HG03095 (cell line): ENCODE measurements at regions not wholly inside any gene's neighbourhood (a gene's known extent, or its start where the extent isn't known, plus 50 kb on each side); places are given as distances from the start of the nearest gene placed in this dataset.
"Not testable (repeated sequence)": the region's sequence is repeated elsewhere in the genome, so short reads cannot be mapped to it uniquely, and the experiment has no call there.

Experiments used
- ATAC-seq: cut with Tn5 transposase; IDR thresholded peaks from one replicate; pipeline ENCODE4 v1.9.1; 2021; ENCODE audit warnings: moderate library complexity; ENCODE audit not compliant: unreplicated experiment

GRCh38 chr11:25741886-25742285 lies 590.0 kb upstream of the ANO3 start:
- no peak for ATAC-seq

- ATAC-seq = no peak
Measured at GRCh38 chr11:25742800-25743199, 589.1 kb upstream of the ANO3 start.

DNA sequence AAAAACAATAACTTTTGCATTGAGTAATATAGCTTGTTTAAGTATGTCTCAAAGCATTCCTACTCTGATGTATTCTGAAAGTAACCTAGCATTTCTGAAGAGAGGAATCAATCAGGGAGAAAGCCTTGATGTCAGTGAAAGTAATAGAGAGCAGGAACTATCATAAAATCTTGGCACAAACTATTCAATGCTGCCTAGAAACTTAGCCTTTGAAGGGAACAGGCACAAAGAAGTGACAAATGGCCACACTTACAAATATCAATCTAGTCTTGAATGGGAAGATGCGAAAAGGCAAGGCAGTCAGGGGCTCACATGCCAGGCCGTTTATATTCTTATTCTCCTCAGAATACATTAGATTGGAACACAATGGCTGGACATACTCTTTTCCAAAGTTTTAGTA lies 576.5 kb upstream of the ANO3 start:
- no peak for ATAC-seq

DNA sequence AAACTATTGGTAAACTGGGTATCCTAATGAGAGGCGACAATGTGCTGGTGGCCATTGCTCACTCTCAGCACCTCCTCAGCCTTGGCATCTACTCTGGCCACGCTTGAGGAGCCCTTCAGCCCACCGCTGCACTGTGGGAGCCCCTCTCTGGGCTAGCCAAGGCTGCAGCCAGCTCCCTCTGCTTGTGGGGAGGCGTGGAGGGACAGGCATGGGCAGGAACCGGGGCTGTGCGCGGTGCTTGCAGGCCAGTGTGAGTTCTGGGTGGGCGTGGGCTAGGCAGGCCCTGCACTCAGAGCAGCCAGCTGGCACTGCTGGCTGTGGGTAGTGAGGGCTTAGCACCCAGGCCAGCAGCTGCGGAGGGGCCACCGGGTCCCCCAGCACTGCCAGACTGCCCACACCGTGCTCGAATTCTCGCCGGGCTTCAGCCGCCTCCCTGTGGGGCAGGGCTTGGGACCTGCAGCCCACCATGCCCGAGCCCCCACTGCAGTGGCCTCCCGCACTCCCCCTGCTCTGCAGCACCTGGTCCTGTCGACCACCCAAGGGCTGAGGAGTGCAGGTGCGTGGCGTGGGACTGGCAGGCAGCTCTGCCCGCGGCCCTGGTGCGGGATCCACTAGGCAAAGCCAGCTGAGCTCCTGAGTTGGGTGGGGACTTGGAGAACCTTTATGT lies 575.9 kb upstream of the ANO3 start:
- no peak for ATAC-seq

DNA sequence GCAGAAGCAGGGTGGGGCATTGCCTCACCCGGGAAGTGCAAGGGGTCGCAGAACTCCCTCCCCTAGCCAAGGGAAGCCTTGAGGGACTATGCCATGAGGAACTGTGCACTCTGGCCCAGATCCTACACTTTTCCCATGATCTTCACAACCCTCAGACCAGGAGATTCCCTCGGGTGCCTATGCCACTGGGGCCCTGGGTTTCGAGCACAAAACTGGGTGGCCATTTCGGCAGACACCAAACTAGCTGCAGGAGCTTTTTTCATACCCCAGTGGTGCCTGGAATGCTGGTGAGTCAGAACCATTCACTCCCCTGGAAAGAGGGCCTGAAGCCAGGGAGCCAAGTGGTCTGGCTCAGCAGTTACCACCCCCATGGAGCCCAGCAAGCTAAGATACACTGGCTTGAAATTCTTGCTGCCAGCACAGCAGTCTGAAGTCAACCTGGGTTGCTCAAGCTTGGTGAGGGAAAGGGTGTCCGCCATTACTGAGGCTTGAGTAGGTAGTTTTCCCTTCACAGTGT lies 573.7 kb upstream of the ANO3 start:
- no peak for ATAC-seq

DNA sequence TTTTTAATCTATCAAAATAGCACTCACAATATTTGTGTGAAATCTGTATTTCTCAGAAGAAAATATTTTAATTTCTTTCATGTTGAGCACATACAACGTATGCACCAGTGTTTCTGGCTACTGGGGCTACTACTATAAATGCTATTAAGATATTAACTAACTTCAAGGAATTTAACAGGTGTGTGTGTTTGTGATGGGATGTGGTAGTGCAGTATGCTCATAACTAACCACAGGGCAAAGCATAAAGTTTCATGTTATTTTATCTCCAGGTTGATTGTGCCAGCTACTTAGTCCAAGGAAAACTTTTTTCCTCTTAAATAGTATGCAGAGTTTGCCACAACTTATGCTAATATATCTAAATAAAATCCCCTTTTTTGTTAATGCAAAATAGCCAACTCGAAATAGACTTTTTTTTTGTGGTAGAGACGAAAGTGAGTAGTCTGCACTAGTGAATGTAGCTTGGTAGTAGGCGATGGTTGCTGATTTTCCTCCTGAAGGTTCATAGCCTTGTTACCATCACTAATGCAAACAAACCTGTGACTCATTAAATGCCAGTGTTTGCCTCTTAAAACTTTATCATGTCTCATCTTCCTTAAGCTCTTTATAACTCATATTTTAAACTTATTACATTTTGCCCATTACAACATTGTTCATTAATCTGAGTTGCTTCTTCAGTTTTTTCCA lies 565.5 kb upstream of the ANO3 start:
- no peak for ATAC-seq

- no peak for ATAC-seq
Measured at GRCh38 chr11:25769287-25769686, 562.6 kb upstream of the ANO3 start.

DNA sequence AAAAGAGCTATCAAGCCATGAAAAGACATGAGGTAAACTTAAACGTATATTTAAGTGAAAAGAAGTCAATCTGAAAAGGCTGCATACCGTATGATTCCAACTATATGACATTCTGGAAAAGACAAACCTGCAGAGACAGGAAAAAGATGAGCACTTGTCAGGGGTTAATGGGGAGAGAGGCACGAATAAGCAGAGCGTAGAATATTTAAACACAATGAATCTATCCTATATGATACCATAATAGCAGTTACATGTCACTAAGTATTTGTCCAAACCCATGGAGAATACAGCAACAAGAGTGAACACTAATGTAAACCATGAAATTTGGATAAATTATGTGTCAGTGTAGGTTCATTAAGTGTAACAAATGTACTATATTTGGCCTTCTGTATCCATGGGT lies 560.3 kb upstream of the ANO3 start:
- ATAC-seq = no peak

DNA sequence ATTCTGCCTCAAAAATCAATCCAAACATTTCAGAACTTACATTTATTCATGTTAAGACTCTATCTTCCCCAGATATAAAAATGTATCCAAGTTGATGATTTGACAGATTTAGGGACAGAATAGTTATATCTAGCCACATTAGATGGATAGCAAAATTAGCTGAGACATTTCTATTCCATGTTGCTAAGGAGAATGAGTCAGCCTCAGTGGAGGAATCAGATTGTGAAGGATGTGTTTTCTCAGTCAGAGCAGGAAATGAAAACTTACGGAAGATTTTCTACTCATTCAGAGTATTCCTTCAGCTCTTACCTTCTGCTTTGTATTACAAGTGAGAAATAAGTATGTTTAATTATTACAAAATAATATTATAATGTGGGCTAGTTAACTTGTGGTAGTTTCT lies 556.3 kb upstream of the ANO3 start:
- ATAC-seq = no peak

GRCh38 chr11:25776238-25776637 lies 555.7 kb upstream of the ANO3 start:
- no peak for ATAC-seq

DNA sequence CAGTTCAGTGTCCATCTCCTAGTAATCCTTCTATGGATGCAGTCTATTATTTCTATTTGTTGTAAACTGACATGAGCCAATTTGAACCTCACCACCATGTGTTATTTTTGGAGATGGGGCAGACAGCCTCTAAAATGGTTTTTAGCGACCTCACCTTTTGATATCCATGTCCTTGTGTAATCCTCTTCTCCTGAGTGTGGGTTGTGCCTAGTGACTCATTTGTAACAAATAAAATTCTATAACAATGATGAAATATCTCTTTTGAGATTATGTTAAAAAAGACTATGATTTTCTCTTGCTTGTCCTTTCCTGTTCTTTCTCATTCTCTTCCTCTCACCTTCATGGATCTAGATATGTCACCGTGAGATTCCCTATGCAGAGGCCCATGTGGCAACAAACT lies 554.6 kb upstream of the ANO3 start:
- no peak for ATAC-seq

DNA sequence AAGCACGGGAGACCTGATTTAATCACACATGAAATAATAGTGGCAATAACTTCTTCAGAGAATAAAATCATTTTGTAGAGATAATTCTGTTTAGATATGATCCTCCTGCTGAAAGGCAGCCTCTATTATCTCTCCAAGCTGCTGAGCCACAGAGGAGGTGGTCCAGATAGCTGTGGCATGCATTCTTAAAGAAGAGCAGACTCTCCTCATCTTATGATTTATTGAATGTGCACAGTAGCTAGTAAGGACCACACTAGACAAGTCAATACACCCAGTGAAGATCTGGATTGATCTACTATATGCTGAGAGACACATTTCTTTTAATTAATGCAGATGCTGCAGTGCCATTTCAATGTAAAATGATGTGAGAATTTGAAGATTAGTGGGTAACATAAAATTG lies 552.9 kb upstream of the ANO3 start:
- no peak for ATAC-seq

DNA sequence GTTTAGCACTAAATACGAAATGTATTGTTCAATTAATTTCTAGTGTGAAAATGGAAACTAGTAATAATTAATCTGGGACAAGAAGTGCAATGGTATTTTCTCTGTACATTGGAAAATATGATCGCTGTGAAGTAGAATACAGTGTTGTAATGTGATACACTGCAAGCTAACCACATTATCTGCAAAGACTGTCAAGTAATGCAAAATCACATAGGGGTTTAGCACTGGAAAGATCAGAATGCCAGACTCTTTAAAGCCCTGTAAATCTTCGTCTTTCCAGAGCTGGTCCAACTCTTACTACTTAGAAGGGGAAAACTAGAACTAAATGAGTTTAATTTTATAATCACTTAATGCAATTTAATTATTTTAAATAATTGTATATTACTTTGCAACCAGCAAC lies 544.5 kb upstream of the ANO3 start:
- ATAC-seq = no peak

DNA sequence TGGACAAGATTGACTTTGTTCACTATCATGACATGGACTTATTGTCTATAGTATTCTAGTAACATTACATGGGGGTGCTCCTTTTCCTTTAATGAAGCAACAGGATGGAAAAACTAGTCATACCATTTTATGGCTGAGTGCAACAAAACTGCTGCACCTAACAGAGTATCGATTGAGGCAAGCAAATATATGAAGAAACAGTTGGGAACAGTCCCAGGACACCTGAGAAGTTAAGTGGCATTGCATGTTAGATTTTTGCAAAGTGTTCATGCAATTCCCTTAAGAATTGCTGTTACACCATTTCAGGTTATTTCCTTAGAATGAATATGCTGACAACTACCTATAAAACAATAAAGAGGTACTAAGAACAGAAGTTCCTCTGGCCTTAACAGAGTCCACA lies 541.5 kb upstream of the ANO3 start:
- ATAC-seq = no peak

DNA sequence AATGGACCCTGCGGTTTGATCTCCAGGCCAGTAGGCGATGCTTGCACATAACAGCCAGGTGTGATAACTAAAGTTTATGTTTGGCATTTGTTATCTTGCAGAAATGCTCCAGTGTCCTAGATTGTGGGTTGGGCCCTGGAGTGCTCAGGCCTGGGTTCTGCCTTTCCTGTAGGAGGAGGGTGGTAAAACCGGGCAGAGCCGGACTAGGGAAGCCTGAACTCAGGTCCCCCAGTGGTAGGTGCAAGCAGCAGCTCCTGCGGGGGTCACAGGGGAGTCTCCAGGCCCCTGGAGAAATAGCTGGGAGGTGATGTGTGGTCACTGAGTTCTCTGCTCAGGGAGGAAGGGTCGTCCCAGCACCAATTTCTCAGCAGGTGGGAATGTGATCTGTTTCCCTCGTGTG lies 538.3 kb upstream of the ANO3 start:
- ATAC-seq = no peak

DNA sequence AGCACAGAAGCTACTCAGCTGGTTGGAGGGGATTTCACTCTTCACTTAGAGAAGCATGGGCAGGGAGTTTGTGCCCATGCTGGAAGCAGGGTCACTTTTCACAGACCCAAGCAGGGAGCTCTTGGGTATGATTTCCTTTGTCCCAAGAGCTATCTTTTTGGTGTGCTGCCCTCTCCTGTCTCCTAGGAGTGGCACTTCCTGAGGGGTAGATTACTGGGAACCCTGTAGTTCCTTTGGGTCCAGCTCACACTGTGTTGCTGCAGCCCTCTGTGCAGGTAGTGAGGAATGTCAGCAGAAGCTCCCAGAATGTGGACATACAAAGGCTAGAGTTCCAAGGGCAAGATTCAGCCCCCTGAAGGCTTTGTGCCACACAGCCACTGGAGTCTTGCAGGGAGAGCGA lies 537.1 kb upstream of the ANO3 start:
- ATAC-seq = no peak

GRCh38 chr11:25816411-25816810 lies 515.5 kb upstream of the ANO3 start:
- ATAC-seq = no peak

GRCh38 chr11:25824688-25825087 lies 507.2 kb upstream of the ANO3 start:
- no peak for ATAC-seq

GRCh38 chr11:25831485-25831884 lies 500.4 kb upstream of the ANO3 start:
- not testable (repeated sequence) for ATAC-seq

DNA sequence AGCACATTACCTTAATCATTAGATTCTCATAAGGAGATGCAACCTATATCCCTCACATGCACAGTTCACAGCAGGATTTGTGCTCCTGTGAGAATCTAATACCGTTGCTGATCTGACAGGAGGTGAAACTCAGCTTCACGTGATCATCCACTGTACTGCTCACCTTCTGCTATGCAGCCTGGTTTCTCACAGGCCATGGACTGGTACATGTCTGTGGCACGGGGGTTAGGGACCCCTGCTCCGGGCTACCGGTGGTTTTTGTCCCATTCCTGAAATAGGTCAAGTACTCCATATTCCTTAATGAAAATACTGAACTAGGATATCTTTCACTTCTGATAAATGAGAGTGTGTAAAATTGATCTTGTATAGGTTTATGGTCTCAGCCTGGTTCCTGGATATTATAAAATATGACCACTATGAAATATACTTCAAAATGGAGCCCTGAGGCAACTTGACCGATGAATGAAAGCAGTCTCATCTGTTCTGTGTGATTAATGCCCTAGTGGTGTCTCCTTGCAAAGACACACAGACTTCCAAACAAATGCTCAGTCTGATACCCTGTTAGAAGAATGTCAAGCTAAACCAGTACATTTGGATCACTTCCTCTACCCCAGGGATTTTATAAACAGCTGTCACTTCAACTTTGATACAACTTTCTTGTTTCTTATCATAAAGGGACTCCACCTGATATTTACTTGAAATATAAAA lies 492.9 kb upstream of the ANO3 start:
- ATAC-seq = no peak

DNA sequence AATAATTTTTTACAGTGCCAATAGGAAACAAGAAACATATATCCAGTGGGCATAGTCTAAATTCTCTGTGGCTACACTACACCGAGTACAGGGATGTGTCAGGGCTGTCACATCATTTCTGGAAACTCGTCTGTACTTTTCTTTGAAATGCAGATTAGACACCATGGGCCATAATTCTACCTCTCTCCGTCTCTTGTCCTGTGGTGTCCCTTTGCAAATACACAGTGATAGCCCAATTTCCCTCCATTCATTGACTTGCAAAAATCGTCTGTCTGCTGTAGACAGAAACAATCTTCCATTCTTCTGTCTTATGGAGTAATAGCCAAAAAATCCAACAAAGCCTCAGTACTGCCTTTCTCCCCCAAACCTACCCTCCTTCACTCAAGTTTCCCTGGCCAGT lies 487.1 kb upstream of the ANO3 start:
- no peak for ATAC-seq

- no peak for ATAC-seq
Measured at GRCh38 chr11:25855916-25856315, 476.0 kb upstream of the ANO3 start.
